SK-N-MC (cell line): ENCODE measurements at regions not wholly inside any gene's neighbourhood (a gene's known extent, or its start where the extent isn't known, plus 50 kb on each side); places are given as distances from the start of the nearest gene placed in this dataset.

Experiments used
- EZH2 ChIP-seq: fragments of 200-600 bp; sonication (generic); IDR thresholded peaks from one replicate; pipeline ENCODE4 v1.6.1; 2017; ENCODE audit warnings: antibody characterized with exemption
- FOXP2 ChIP-seq: optimal IDR thresholded peaks from 2 replicates; pipeline ENCODE3; 2011; ENCODE audit warnings: mild to moderate bottlenecking, moderate library complexity; ENCODE audit not compliant: insufficient read depth; ENCODE audit errors: extremely low read length, control extremely low read depth
- POLR2AphosphoS5 ChIP-seq: IDR thresholded peaks from 2 replicates; pipeline ENCODE4 v1.6.1; 2012; ENCODE audit warnings: mild to moderate bottlenecking, low read depth, low read length, borderline replicate concordance

DNA sequence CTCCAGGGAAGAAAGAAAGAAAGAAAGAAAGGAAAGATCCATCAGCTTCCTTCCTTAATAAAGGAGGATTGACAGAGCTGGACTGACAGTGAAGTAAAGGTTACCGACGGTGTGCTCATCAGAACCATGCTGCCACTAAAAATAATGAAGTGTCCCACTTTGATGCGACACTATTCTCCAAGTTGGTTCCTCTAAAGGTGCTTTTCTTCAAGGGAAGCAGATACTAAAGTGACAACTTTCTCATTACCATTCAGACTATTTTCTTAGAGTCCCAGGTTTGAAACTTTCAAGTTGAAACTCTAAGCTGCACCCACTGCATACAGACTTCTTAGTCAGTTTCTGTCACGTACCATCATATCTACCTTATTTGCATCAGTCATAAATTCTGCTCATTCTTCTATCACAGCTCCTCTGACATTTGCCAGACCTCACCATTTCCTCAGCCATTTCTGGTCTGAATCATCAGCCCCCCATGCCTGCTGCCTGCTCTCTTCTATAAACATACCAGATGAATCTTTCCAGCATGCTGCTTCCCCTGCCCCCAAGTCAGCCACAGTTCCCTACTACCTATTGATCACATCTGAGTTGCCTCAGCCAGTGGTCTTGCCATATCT lies 177.6 kb downstream of the DEPDC1B start:
- TF ChIP-seq POLR2AphosphoS5 = no peak
- TF ChIP-seq EZH2 = no peak
- no peak for TF ChIP-seq FOXP2
